GM12865 (cell line): ENCODE measurements at regions not wholly inside any gene's neighbourhood (a gene's known extent, or its start where the extent isn't known, plus 50 kb on each side); places are given as distances from the start of the nearest gene placed in this dataset.

Experiments used
- DNase-seq: peaks from one replicate; pipeline ENCODE4 v3.0.0; 2010; ENCODE audit warnings: low read depth
- H3K4me3 ChIP-seq: 2 replicates; pipeline ENCODE4 v1.5.1; 2011; ENCODE audit warnings: mild to moderate bottlenecking, low read depth, low read length, control low read depth
- TF ChIP-seq, protein P1 (sequence below): IDR thresholded peaks from 2 replicates; pipeline ENCODE4 v1.5.1; 2011; ENCODE audit warnings: low read length, control low read depth, low read depth, inconsistent platforms; ENCODE audit not compliant: insufficient read depth; ENCODE audit errors: missing control alignments

DNA sequence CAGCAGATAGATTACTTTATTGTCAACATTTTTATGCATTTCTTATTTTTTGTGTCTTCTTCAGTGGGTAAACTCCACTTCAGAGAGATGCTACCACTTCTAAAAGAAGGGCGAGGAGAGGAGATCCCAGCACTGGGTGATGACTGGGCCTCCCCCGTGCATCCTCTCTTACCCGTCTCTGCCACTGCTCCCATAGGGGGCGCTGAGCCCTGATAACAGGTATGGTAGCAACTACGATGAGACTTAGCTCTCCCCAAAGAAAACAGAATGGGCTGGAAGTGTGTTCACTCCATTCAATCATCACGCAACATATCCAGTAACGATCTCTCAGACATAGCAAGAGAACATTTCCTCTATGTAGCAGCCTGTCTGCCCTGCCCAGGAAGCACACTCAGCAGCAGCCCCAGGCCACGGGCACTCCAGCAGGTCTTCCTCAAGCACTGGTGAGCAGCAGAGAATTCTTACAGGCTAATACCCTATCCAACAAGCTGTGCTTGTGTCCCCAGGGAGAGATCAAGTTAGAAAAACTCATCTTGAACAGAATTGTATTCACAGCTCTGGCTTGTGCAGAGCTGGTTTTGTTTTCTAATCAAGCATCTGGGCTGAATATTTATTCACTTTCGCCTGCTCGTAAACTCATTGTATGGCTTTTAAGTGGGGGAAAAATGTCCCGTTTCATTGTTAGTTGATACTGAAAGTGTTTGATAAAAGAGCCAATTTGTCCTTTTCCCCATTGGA is 533.1 kb upstream of the CDH4 start:
- TF ChIP-seq, protein P1, sequence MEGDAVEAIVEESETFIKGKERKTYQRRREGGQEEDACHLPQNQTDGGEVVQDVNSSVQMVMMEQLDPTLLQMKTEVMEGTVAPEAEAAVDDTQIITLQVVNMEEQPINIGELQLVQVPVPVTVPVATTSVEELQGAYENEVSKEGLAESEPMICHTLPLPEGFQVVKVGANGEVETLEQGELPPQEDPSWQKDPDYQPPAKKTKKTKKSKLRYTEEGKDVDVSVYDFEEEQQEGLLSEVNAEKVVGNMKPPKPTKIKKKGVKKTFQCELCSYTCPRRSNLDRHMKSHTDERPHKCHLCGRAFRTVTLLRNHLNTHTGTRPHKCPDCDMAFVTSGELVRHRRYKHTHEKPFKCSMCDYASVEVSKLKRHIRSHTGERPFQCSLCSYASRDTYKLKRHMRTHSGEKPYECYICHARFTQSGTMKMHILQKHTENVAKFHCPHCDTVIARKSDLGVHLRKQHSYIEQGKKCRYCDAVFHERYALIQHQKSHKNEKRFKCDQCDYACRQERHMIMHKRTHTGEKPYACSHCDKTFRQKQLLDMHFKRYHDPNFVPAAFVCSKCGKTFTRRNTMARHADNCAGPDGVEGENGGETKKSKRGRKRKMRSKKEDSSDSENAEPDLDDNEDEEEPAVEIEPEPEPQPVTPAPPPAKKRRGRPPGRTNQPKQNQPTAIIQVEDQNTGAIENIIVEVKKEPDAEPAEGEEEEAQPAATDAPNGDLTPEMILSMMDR = no peak
- DNase-seq = no peak

DNA sequence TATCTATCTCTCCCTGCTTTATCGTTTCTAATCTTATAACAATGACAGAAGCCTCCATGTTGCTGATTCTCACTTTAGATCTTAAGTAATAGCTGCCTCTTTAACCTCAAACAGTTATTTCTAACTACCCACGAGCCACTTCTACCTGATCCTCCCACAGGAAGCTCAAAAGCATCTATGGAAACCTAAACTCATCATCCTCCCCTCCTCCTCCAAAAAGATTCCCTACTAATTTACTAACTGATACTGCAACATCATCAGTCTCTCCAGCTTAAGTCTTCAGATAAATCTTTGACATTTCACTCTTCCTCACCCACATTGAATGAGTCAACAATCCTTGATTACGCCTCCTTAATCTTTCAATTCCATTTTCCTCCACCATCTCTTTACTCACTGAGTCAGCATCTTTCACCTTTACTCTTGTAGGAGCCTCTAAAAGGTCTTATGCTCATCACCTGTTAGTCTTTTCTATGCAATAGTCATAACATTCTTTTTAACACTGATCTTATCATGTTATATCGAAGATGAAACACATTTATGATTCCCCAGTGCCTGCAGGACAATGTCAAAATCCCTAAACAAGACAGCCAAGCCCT is 526.7 kb upstream of the CDH4 start:
- H3K4me3 ChIP-seq = no peak overlapping the region
- no peak for DNase-seq

More for the DNA sequence above, 533.1 kb upstream of the CDH4 start:
- no peak overlapping the region for H3K4me3 ChIP-seq

DNA sequence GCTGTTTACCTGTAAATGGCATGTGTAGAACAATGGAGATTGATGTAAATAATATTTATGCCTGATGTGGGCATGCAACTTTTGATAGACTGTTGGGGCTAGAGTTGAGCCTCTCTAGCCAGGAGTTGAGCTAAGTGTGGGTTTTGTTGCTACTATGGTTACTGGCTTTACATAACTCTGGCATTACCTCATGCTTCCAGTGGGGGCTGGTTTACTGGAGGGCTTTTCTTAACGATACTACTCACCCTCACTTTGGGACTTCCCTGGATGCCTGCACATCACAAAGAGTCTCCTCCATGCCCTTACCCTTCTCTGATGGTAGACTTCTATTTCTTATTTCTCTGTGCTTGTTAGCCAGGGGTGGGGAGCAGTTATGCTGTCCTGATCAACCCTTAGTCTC is 524.6 kb upstream of the CDH4 start:
- DNase-seq = no peak
- TF ChIP-seq, protein P1 = no peak
- no peak overlapping the region for H3K4me3 ChIP-seq

More for the DNA sequence above, 526.7 kb upstream of the CDH4 start:
- TF ChIP-seq, protein P1 = no peak

DNA sequence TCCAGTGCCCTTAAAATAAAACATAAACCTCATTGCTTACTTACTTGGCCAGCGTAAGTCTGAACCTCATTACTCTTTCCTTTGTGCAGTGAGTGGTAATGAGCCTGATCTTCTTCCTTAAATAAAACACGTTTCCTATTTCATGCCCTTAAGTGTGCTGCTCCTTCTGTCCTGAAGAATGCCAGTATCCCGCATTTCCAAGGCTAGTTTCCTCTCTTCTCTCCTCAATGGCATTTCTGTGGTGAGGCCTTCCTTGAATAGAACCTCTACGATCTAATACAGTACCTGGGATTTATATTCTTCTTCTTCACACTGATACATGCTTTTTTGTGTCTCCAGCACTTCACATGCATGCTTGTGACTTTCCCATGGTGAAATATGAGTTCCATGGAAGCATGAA is 523.4 kb upstream of the CDH4 start:
- no peak for DNase-seq
- H3K4me3 ChIP-seq = no peak overlapping the region
- TF ChIP-seq, protein P1 = no peak

DNA sequence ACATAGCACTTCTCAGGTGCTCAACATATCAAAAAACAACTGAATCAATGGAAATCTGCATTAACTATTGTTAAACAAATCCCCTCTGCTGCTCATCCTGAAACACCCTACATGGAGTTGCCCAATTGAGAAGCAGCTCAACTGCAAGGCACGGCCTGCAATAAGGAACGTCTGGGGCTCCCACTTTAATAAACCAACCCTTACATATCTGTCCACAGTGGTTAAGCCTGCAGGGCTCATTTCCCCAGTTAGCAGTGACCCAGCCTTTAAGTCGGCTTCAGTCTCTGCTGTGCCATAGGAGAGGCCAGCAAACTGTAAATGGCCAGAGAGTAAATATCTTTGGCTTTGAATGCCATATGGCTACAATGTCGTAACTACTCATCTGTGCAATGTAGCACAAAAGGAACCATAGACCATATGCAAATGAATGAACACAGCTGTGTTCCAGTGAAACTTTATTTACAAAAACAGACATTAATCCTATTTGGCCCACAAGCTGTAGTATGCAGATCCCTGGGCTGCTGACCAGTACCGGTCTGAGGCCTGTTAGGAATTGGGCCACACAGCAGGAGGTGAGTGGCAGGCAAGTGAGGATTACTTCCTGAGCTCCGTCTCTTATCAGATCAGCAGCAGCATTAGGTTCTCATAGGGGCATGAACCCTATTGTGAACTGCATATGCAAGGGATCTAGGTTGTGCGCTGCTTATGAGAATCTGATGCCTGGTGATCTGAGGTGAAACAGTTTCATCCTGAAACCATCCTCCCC is 522.7 kb upstream of the CDH4 start:
- H3K4me3 ChIP-seq = no peak overlapping the region
- TF ChIP-seq, protein P1 = no peak
- DNase-seq = no peak

DNA sequence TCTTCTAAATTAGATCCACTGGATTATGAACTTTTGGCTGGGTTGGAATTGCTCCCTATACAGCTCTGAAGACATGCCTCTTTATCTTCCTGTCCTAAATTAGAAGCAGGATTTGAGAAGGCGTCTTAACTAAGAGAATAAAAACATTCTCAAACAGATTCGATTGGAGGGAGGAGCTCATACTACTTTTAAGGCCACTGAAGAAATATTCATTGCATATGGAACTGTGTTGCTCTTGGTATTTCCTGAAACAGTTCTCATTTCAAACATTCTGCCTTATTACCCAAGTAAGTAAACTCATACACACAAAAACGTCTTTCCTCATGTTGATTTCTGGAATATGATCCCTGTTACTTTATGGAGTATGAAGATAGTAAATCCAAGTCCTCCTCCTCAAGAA is 519.7 kb upstream of the CDH4 start:
- TF ChIP-seq, protein P1 = no peak
- DNase-seq = no peak
- no peak overlapping the region for H3K4me3 ChIP-seq

DNA sequence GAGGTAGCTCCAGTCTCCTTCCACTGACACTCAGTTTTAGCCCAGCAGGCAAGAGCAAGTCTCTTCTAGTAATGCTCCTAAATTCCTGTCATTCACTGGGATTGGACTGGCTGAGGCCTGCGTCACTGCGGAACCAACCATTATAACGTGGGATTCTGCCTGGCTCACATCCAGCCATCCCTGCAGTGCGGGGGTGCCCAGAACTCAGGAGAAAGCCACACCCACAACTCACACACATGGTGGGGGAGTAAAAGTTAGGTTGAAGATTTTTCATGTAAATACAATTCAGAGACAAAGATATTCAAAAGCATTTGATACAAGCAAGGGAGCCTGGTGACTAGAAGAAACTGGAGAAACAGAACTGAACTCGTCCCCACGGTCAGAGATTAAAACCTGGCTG is 504.0 kb upstream of the CDH4 start:
- TF ChIP-seq, protein P1 = no peak
- no peak overlapping the region for H3K4me3 ChIP-seq
- DNase-seq = no peak
